ENCODE measurements at regions not wholly inside any gene's neighbourhood (a gene's known extent, or its start where the extent isn't known, plus 50 kb on each side); places are given as distances from the start of the nearest gene placed in this dataset.

DNA sequence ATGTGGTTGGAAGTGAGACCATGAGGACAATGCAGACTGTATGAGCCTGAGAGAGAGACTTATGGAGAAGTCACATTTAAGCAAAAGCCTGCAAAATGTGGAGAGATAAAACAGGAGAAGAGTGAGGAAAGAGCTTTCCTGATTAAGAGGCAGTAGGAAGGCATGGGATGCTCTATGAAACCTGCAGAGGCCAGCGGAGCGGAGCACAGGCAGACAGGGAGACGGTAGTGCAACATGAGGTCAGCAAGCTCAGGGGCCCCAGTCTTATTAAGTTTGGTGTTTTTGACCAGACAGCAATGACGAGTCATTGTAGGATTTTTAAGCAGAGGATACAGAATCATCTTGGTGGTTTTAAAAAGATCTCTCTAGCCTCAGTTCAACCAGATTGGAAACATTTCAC, 721.5 kb upstream of the GOLIM4 start:
- Histone ChIP-seq H3K4me1 (replicated peaks in 1 of 2) (no peaks in the 10 kb centered on the region), H3K36me3 (replicated peaks in 1 of 2) (no peaks in the 10 kb centered on the region), H3K27me3 (no peaks in the 10 kb centered on the region), H3K9me3 (replicated peaks in 1 of 3) (no peaks in the 10 kb centered on the region), H3K27ac (no peak overlapping the region), H3K4me3 (no peak overlapping the region)
- TF ChIP-seq, protein P1, sequence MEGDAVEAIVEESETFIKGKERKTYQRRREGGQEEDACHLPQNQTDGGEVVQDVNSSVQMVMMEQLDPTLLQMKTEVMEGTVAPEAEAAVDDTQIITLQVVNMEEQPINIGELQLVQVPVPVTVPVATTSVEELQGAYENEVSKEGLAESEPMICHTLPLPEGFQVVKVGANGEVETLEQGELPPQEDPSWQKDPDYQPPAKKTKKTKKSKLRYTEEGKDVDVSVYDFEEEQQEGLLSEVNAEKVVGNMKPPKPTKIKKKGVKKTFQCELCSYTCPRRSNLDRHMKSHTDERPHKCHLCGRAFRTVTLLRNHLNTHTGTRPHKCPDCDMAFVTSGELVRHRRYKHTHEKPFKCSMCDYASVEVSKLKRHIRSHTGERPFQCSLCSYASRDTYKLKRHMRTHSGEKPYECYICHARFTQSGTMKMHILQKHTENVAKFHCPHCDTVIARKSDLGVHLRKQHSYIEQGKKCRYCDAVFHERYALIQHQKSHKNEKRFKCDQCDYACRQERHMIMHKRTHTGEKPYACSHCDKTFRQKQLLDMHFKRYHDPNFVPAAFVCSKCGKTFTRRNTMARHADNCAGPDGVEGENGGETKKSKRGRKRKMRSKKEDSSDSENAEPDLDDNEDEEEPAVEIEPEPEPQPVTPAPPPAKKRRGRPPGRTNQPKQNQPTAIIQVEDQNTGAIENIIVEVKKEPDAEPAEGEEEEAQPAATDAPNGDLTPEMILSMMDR (IDR thresholded peaks at IDR 0.05): no peak
- no peak for TF ChIP-seq POLR2A (IDR thresholded peaks at IDR 0.05)
- intact Hi-C loops (cut with DNase I): no loop called here
- no peak for DNase-seq
- 74 to 84% (median 77%) methylated on average over 4 of the region's 4 CpGs for WGBS, 4 donors

DNA sequence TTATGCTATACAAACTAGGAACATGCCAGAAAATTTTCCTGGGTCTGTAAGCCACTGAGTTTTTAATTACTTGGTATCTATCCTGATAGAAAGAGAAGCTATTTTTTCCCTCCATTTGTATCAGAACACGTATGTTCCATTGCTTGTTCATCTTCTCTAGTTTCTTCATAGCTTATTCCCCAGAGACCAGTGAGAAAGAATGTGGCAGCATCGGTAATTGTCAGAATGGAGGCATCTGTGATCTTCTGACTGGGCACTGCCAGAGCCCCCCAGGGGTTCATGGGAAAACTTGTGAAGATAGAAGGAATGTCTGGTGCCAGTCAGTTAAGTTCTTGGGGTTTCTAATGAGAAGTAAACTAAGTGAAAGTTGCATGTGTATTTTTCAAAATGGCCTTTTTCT, 720.2 kb upstream of the GOLIM4 start:
- DNase-seq: no peak
- TF ChIP-seq, protein P1 (IDR thresholded peaks at IDR 0.05): no peak
- TF ChIP-seq POLR2A (IDR thresholded peaks at IDR 0.05): no peak
- intact Hi-C loops (cut with DNase I): no loop called here
- Histone ChIP-seq H3K4me3 (no peak overlapping the region), H3K27ac (no peak overlapping the region), H3K9me3 (replicated peaks in 1 of 3) (no peaks in the 10 kb centered on the region), H3K27me3 (no peaks in the 10 kb centered on the region), H3K4me1 (replicated peaks in 1 of 2) (no peaks in the 10 kb centered on the region), H3K36me3 (replicated peaks in 1 of 2) (no peaks in the 10 kb centered on the region)
- 44 to 69% (median 60%) methylated on average over 2 of the region's 2 CpGs for WGBS, 4 donors

DNA sequence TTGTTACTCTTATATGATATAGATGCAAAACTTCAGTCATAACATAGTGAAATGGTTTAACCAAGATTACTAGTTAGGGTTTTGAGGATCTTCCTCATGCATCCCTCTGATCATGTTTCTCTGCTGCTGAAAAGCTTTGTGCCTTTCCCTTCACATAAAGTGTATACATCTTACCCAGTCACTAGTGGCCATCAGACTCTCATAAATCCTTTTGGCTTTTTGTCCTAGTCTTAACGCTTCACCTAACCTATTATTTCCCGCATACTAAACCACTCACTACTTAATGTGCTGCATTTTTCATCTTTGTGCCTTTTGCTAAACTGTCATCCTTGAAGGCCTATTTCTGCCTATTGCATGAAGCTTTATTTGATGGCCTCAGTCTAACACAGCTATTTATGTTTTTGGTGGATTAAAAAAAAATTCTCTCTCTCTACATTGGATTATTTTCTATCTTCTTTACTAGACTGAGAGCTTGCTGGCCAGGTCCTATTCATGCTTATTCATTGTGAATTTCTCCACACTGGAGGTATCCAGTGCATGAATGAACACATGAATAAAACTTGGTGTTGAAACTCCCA, 717.6 kb upstream of the GOLIM4 start:
- WGBS, 4 donors: 63 to 81% (median 75%) methylated on average over 2 of the region's 2 CpGs
- Histone ChIP-seq H3K9me3 (replicated peaks in 1 of 3) (no peaks in the 10 kb centered on the region), H3K27me3 (no peaks in the 10 kb centered on the region), H3K4me1 (replicated peaks in 1 of 2) (no peaks in the 10 kb centered on the region), H3K4me3 (no peak overlapping the region), H3K36me3 (replicated peaks in 1 of 2) (no peaks in the 10 kb centered on the region), H3K27ac (no peak overlapping the region)
- DNase-seq: no peak
- no peak for TF ChIP-seq POLR2A (IDR thresholded peaks at IDR 0.05)
- TF ChIP-seq, protein P1 (IDR thresholded peaks at IDR 0.05): no peak
- intact Hi-C loops (cut with DNase I): no loop called here

DNA sequence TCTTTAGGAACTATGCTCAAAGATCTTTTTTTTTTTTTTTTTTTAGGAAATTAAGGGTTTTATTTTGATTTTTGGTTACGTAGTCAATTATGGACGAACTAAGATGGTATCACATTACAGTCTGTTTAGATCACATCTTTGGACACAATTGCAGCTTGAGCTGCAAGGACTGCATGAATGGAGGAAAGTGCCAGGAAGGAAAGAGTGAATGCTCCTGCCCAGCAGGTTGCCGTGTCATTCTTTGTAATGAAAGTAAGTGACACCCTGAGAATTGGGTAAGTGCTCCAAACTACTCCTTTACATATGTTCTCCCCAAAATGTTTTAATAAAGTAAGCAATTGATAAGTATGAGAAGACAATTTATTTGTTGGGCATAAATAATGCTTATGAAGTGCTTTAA, 716.5 kb upstream of the GOLIM4 start:
- WGBS, 4 donors: 57 to 69% (median 63%) methylated on average over 3 of the region's 3 CpGs
- no peak overlapping the region for H3K4me3 ChIP-seq
- intact Hi-C loops (cut with DNase I): no loop called here
- H3K27ac ChIP-seq: no peak overlapping the region
- no peaks in the 10 kb centered on the region for H3K27me3 ChIP-seq
- no peaks in the 10 kb centered on the region for H3K9me3 ChIP-seq (replicated peaks in 1 of 3)
- H3K4me1 ChIP-seq (replicated peaks in 1 of 2): no peaks in the 10 kb centered on the region
- DNase-seq: no peak
- TF ChIP-seq, protein P1 (IDR thresholded peaks at IDR 0.05): no peak
- no peak for TF ChIP-seq POLR2A (IDR thresholded peaks at IDR 0.05)
- H3K36me3 ChIP-seq (replicated peaks in 1 of 2): no peaks in the 10 kb centered on the region

Measured in adrenal gland (tissue), 9 donors.